ENCODE measurements at regions not wholly inside any gene's neighbourhood (a gene's known extent, or its start where the extent isn't known, plus 50 kb on each side); places are given as distances from the start of the nearest gene placed in this dataset.

DNA sequence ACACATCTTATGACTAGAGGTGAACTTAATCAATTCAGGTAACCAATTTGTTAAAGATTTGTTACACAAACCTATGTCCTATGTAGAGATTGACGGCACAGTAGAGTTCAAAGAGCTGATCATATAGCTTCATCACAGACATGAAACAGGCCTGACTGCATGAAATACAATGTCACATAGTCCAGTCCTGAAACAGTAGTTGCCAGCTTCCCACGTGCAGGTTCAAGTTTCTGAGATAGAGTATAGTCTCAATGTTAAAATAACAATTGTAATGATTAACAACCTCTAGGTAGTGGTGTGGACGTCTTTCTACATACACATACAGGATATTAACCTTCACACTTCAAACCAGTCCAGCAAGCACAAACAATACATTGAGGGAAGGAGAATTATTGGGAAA is 640.7 kb upstream of the SOX9 start:
- no peaks in the 10 kb centered on the region for H3K4me1 ChIP-seq (ENCODE audit: control insufficient read depth, insufficient read depth, low read length)
- H3K36me3 ChIP-seq (ENCODE audit: control insufficient read depth, insufficient read depth, low read length): no peaks in the 10 kb centered on the region
- H3K27me3 ChIP-seq (ENCODE audit: control insufficient read depth, insufficient read depth, low read length): no peaks in the 10 kb centered on the region
- H3K4me3 ChIP-seq (ENCODE audit: low read length): no peak overlapping the region
- H3K9ac ChIP-seq (ENCODE audit: low read length): no peak overlapping the region
- no peak overlapping the region for H3K27ac ChIP-seq (ENCODE audit: low read depth, low read length)

GRCh38 chr17:71482625-71483024 is 638.2 kb upstream of the SOX9 start:
- Histone ChIP-seq H3K9ac (ENCODE audit: low read length) (no peak overlapping the region), H3K36me3 (ENCODE audit: control insufficient read depth, insufficient read depth, low read length) (no peaks in the 10 kb centered on the region), H3K27ac (ENCODE audit: low read depth, low read length) (no peak overlapping the region), H3K4me3 (ENCODE audit: low read length) (no peak overlapping the region), H3K4me1 (ENCODE audit: control insufficient read depth, insufficient read depth, low read length) (no peaks in the 10 kb centered on the region), H3K27me3 (ENCODE audit: control insufficient read depth, insufficient read depth, low read length) (no peaks in the 10 kb centered on the region)

GRCh38 chr17:71484546-71484945 is 636.3 kb upstream of the SOX9 start:
- Histone ChIP-seq H3K27ac (ENCODE audit: low read depth, low read length) (no peak overlapping the region), H3K27me3 (ENCODE audit: control insufficient read depth, insufficient read depth, low read length) (no peaks in the 10 kb centered on the region), H3K4me1 (ENCODE audit: control insufficient read depth, insufficient read depth, low read length) (no peaks in the 10 kb centered on the region), H3K4me3 (ENCODE audit: low read length) (no peak overlapping the region), H3K9ac (ENCODE audit: low read length) (no peak overlapping the region), H3K36me3 (ENCODE audit: control insufficient read depth, insufficient read depth, low read length) (no peaks in the 10 kb centered on the region)

DNA sequence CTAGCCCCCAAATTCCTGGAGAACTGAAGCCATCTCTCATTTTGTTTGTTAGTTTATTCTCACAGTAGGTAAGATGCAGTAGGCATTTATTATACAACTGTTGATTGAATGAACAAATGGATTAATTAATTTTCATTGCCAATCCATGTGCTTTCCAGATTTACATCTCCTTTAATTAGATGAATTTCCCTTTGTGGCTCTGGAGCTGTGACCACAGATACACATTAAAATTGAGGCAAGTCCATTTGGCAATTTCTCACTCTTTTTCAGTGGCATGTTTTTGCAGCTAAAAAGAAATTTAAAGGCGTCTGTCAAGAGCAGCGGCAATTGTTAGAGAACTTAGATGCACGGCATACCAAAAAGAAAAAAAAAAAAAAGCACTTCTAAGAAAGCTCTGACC is 635.4 kb upstream of the SOX9 start:
- no peak overlapping the region for H3K27ac ChIP-seq (ENCODE audit: low read depth, low read length)
- no peak overlapping the region for H3K9ac ChIP-seq (ENCODE audit: low read length)
- H3K4me1 ChIP-seq (ENCODE audit: control insufficient read depth, insufficient read depth, low read length): no peaks in the 10 kb centered on the region
- H3K27me3 ChIP-seq (ENCODE audit: control insufficient read depth, insufficient read depth, low read length): no peaks in the 10 kb centered on the region
- H3K36me3 ChIP-seq (ENCODE audit: control insufficient read depth, insufficient read depth, low read length): no peaks in the 10 kb centered on the region
- no peak overlapping the region for H3K4me3 ChIP-seq (ENCODE audit: low read length)

DNA sequence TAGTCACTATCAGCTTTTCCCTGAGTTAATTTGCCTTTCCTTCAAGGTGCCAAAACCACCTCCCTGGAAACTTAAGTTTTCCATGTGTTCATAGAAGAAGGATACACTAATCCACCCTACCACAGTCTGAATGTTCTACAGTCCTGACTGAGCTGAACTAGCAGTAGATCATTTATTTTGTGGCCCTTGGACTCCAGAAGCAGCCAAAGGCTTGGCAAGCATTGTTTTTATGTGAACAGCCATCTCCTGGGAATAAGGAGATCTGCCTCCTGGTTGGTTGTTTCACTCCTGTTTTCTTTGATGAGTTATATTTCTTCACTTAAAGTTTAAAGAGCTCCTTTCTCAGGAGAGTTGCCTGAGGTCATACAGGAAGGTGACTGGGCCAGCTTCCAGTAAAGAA is 634.6 kb upstream of the SOX9 start:
- Histone ChIP-seq H3K4me1 (ENCODE audit: control insufficient read depth, insufficient read depth, low read length) (no peaks in the 10 kb centered on the region), H3K27me3 (ENCODE audit: control insufficient read depth, insufficient read depth, low read length) (no peaks in the 10 kb centered on the region), H3K36me3 (ENCODE audit: control insufficient read depth, insufficient read depth, low read length) (no peaks in the 10 kb centered on the region)

DNA sequence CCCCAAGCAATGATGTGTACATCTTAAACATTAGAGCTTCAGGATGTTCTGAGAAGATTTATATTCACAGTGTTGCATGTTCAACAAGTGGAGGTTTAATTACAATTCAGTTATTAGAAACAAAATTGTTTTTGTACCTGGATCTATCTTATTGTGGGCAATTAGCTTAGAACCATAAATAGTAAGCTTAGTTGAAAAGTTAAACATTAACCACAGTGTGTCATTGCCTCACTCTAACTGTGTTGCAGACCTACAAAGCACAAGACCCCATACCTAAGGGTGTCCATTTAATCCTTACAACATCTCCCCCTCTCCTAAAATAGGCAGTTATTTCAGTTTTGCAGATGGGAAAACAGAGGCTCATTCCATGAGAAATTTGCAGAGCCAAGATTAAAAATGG is 632.0 kb upstream of the SOX9 start:
- Histone ChIP-seq H3K27me3 (ENCODE audit: control insufficient read depth, insufficient read depth, low read length) (no peaks in the 10 kb centered on the region), H3K36me3 (ENCODE audit: control insufficient read depth, insufficient read depth, low read length) (no peaks in the 10 kb centered on the region), H3K27ac (ENCODE audit: low read depth, low read length) (no peak overlapping the region), H3K4me3 (ENCODE audit: low read length) (no peak overlapping the region), H3K9ac (ENCODE audit: low read length) (no peak overlapping the region), H3K4me1 (ENCODE audit: control insufficient read depth, insufficient read depth, low read length) (no peaks in the 10 kb centered on the region)

More for the DNA sequence above, 634.6 kb upstream of the SOX9 start:
- no peak overlapping the region for H3K4me3 ChIP-seq (ENCODE audit: low read length)
- no peak overlapping the region for H3K9ac ChIP-seq (ENCODE audit: low read length)
- no peak overlapping the region for H3K27ac ChIP-seq (ENCODE audit: low read depth, low read length)

GRCh38 chr17:71494062-71494855 is 626.6 kb upstream of the SOX9 start:
- H3K27ac ChIP-seq (ENCODE audit: low read depth, low read length): no peak overlapping the region

DNA sequence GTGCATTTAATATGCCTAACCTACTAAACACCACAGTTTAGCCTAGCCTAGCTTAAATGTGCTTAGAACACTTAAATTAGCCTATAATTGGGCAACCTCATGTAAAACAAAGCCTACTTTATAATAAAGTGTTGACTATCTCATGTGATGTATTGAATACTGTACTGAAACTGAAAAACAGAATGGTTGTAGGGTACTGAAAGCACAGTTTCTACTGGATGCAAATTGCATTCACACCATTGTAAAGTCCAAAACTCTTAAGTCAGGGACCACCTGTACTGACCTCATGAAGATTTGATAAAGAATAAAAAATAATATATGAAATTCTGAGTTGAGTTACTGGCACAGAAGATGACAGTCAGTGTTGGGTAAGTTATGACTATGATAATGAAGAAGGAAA is 625.4 kb upstream of the SOX9 start:
- no peak overlapping the region for H3K4me3 ChIP-seq (ENCODE audit: low read length)
- H3K27ac ChIP-seq (ENCODE audit: low read depth, low read length): no peak overlapping the region
- H3K36me3 ChIP-seq (ENCODE audit: control insufficient read depth, insufficient read depth, low read length): no peaks in the 10 kb centered on the region
- no peaks in the 10 kb centered on the region for H3K27me3 ChIP-seq (ENCODE audit: control insufficient read depth, insufficient read depth, low read length)
- H3K4me1 ChIP-seq (ENCODE audit: control insufficient read depth, insufficient read depth, low read length): no peaks in the 10 kb centered on the region
- no peak overlapping the region for H3K9ac ChIP-seq (ENCODE audit: low read length)

More at GRCh38 chr17:71494062-71494855, 626.6 kb upstream of the SOX9 start:
- Histone ChIP-seq H3K36me3 (ENCODE audit: control insufficient read depth, insufficient read depth, low read length) (no peaks in the 10 kb centered on the region), H3K27me3 (ENCODE audit: control insufficient read depth, insufficient read depth, low read length) (no peaks in the 10 kb centered on the region), H3K4me3 (ENCODE audit: low read length) (no peak overlapping the region), H3K9ac (ENCODE audit: low read length) (no peak overlapping the region), H3K4me1 (ENCODE audit: control insufficient read depth, insufficient read depth, low read length) (no peaks in the 10 kb centered on the region)

DNA sequence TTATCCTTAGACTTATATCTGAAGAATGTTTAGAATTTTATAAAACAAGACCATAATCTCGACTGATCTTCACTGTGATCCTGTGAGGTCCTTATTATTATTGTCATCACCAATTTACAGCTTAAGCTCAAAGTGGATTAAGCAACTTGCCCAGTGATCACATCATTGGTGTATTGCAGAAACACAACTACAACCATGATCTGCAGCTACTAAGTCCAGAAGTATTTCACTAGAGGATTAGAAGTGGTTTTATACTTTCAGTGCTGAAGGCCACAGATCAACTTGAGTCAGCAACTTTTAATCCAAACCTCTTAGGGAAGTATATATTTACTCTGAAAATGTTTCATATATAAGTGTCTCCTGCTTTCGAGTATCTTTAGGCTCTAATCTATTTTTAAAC is 624.3 kb upstream of the SOX9 start:
- no peaks in the 10 kb centered on the region for H3K4me1 ChIP-seq (ENCODE audit: control insufficient read depth, insufficient read depth, low read length)
- no peaks in the 10 kb centered on the region for H3K27me3 ChIP-seq (ENCODE audit: control insufficient read depth, insufficient read depth, low read length)
- H3K4me3 ChIP-seq (ENCODE audit: low read length): no peak overlapping the region
- H3K27ac ChIP-seq (ENCODE audit: low read depth, low read length): no peak overlapping the region
- no peak overlapping the region for H3K9ac ChIP-seq (ENCODE audit: low read length)
- no peaks in the 10 kb centered on the region for H3K36me3 ChIP-seq (ENCODE audit: control insufficient read depth, insufficient read depth, low read length)

DNA sequence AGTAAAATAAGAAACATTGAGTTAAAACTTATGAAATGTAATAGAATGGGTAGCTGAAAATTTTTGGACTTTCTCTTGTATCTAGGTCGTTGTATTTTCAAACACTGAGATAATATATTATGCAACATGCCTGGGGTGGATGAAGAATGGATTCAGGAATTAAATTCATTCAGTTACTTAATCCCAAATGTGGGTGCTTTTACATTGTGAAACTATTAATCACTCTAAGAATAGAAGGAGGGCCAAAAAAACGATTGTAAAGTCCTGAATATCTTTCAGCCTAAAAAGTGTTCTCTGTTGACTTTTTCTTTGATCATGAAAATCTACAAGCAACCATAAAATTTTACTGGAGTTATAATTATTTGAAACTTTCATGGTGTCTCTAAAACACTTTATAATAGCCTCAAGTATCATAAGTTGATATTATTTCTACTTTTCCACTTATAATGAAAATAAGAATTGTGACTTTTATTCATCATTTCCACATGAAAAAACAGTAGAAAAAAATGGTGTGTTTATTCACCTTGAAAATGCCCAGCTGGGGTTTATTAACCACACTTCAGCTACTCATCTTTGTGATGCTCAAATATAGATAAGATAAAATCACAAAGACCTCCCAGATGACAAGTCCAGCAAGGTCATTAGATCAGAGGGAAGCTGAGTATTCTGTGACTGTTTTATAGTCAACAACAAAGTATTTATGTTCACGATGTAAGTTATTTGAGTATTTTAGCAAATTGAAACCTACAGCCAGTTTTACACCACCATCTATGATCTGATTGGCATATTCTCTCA is 619.9 kb upstream of the SOX9 start:
- no peak overlapping the region for H3K4me3 ChIP-seq (ENCODE audit: low read length)
- no peaks in the 10 kb centered on the region for H3K4me1 ChIP-seq (ENCODE audit: control insufficient read depth, insufficient read depth, low read length)
- H3K36me3 ChIP-seq (ENCODE audit: control insufficient read depth, insufficient read depth, low read length): no peaks in the 10 kb centered on the region
- H3K27me3 ChIP-seq (ENCODE audit: control insufficient read depth, insufficient read depth, low read length): no peaks in the 10 kb centered on the region
- H3K27ac ChIP-seq (ENCODE audit: low read depth, low read length): no peak overlapping the region
- H3K9ac ChIP-seq (ENCODE audit: low read length): no peak overlapping the region

GRCh38 chr17:71501711-71502110 is 619.1 kb upstream of the SOX9 start:
- H3K9ac ChIP-seq (ENCODE audit: low read length): no peak overlapping the region
- H3K36me3 ChIP-seq (ENCODE audit: control insufficient read depth, insufficient read depth, low read length): no peaks in the 10 kb centered on the region
- no peaks in the 10 kb centered on the region for H3K4me1 ChIP-seq (ENCODE audit: control insufficient read depth, insufficient read depth, low read length)
- H3K27ac ChIP-seq (ENCODE audit: low read depth, low read length): no peak overlapping the region
- H3K4me3 ChIP-seq (ENCODE audit: low read length): no peak overlapping the region
- H3K27me3 ChIP-seq (ENCODE audit: control insufficient read depth, insufficient read depth, low read length): no peaks in the 10 kb centered on the region

DNA sequence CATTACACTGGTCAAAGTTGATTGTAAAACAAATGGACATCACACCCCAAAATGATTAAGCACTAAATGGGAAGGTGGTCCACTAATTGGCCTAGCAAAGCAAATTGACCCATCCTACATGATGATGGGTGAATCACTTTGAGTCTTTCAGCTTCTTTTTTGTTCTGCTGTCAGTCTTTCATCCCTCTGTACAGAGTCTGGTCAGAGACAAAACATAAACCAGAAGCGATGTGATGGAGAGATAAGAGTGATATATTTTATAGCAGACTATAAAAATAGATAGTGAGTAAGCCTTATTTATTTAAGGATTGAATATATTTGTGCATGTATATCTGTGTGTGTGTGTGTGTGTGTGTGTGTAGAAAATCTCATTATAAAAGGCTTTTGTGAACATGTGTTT is 618.4 kb upstream of the SOX9 start:
- no peaks in the 10 kb centered on the region for H3K4me1 ChIP-seq (ENCODE audit: control insufficient read depth, insufficient read depth, low read length)
- no peaks in the 10 kb centered on the region for H3K36me3 ChIP-seq (ENCODE audit: control insufficient read depth, insufficient read depth, low read length)
- no peaks in the 10 kb centered on the region for H3K27me3 ChIP-seq (ENCODE audit: control insufficient read depth, insufficient read depth, low read length)
- no peak overlapping the region for H3K27ac ChIP-seq (ENCODE audit: low read depth, low read length)
- H3K4me3 ChIP-seq (ENCODE audit: low read length): no peak overlapping the region
- no peak overlapping the region for H3K9ac ChIP-seq (ENCODE audit: low read length)
